ENCODE measurements at regions not wholly inside any gene's neighbourhood (a gene's known extent, or its start where the extent isn't known, plus 50 kb on each side); places are given as distances from the start of the nearest gene placed in this dataset.

DNA sequence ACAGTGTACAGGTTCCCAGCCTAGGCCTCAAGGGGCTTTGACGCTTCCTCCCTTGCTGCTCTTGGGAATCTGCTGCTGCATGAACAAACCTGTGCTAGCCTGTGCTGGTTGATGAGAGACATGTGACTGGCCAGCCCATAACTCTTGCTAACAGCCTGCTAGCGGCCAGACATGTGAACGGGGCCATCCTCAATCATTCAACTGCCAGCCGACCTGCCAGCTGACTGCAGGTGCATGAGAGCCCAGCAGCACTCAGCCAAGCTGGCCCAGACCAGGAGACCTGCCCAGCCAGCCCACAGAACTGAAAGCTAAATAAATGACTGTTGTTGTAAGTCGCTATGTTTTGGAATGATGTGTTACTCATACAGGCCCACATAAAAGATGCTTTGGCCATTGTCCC, 82.4 kb upstream of the DLG1 start:
- H3K4me3 ChIP-seq (ENCODE audit: low read depth, low read length): no peak overlapping the region
- no peaks in the 10 kb centered on the region for H3K9me3 ChIP-seq
- Mint-ChIP-seq H3K4me1 (ENCODE audit: low read depth, unreplicated experiment) (peaks cover 14% of the 10 kb centered on the region), H3K36me3 (ENCODE audit: insufficient read depth, unreplicated experiment) (peaks cover 8% of the 10 kb centered on the region), H3K27me3 (ENCODE audit: insufficient read depth, unreplicated experiment) (no peaks in the 10 kb centered on the region), H3K4me3 (ENCODE audit: unreplicated experiment) (no peak overlapping the region), H3K27ac (ENCODE audit: unreplicated experiment) (no peak overlapping the region), H3K9me3 (ENCODE audit: unreplicated experiment) (no peaks in the 10 kb centered on the region)
- TF ChIP-seq CTCF (IDR thresholded peaks at IDR 0.05; ENCODE audit: insufficient read depth in 1 of 2, low read depth in 1 of 2, low read length in 1 of 2, severe bottlenecking in 1 of 2, unreplicated experiment in 1 of 2): no peak
- no peaks in the 10 kb centered on the region for H3K27me3 ChIP-seq (replicated peaks; ENCODE audit: control insufficient read depth, insufficient read depth, low read length)
- no peak for DNase-seq
- POLR2A ChIA-PET: no interaction called here
- peaks cover 19% of the 10 kb centered on the region for H3K4me1 ChIP-seq
- no peaks in the 10 kb centered on the region for H3K36me3 ChIP-seq (ENCODE audit: control insufficient read depth, insufficient read depth, low read length)
- CTCF ChIA-PET: no interaction called here
- intact Hi-C loops (cut with micrococcal nuclease; ENCODE audit: unreplicated experiment): no loop called here
- BruUV-seq (replicated peaks): no TSS peak

DNA sequence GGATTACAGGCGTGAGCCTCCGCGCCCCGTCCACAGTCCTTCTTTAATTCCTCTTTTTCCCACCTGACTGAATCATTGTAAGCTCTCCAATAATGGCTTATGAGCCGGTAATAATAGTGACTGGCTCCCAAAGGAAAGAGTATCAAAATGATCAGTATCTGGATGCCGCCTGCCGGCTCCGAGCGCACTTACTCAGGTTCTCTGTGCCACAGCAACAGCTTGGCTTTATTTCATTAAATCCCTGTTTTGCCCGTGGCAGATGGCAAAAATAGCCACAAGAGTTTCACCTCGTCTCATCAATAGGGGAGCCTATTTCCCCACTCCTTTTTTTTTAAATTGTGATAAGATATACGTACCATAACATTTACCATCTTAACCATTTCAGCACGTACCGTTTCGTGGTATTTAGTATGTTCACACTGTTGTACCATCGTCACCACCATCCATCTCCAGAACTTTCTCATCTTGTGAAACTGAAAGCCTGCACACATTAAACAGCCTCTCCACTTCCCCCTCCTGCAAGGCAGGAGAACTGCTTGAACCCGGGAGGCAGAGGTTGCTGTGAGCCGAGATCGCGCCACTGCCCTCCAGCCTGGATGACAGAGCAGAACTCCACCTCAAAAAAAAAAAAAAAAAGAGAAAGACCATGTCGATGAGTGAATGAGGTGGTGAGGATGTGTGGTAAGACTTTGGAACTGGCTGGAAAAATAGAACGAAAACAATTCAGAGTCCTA, 80.7 kb upstream of the DLG1 start:
- BruUV-seq (replicated peaks): no TSS peak
- H3K27me3 ChIP-seq (replicated peaks; ENCODE audit: control insufficient read depth, insufficient read depth, low read length): no peaks in the 10 kb centered on the region
- no peaks in the 10 kb centered on the region for H3K9me3 Mint-ChIP-seq (ENCODE audit: unreplicated experiment)
- peaks cover 8% of the 10 kb centered on the region for H3K36me3 Mint-ChIP-seq (ENCODE audit: insufficient read depth, unreplicated experiment)
- no peaks in the 10 kb centered on the region for H3K27me3 Mint-ChIP-seq (ENCODE audit: insufficient read depth, unreplicated experiment)
- H3K36me3 ChIP-seq (ENCODE audit: control insufficient read depth, insufficient read depth, low read length): no peaks in the 10 kb centered on the region
- no peak overlapping the region for H3K4me3 ChIP-seq (ENCODE audit: low read depth, low read length)
- CTCF ChIA-PET: no interaction called here
- no peaks in the 10 kb centered on the region for H3K9me3 ChIP-seq
- no peak for TF ChIP-seq CTCF (IDR thresholded peaks at IDR 0.05; ENCODE audit: insufficient read depth in 1 of 2, low read depth in 1 of 2, low read length in 1 of 2, severe bottlenecking in 1 of 2, unreplicated experiment in 1 of 2)
- H3K4me1 ChIP-seq: peaks cover 19% of the 10 kb centered on the region
- POLR2A ChIA-PET: no interaction called here
- H3K27ac Mint-ChIP-seq (ENCODE audit: unreplicated experiment): no peak overlapping the region
- no peak overlapping the region for H3K4me3 Mint-ChIP-seq (ENCODE audit: unreplicated experiment)
- peaks cover 22% of the 10 kb centered on the region for H3K4me1 Mint-ChIP-seq (ENCODE audit: low read depth, unreplicated experiment)
- DNase-seq: no peak
- intact Hi-C loops (cut with micrococcal nuclease; ENCODE audit: unreplicated experiment): no loop called here

GRCh38 chr3:197376735-197377555, 78.5 kb upstream of the DLG1 start:
- DNase-seq: no peak
- CTCF ChIA-PET: no interaction called here
- Mint-ChIP-seq H3K27me3 (ENCODE audit: insufficient read depth, unreplicated experiment) (no peaks in the 10 kb centered on the region), H3K9me3 (ENCODE audit: unreplicated experiment) (no peaks in the 10 kb centered on the region), H3K36me3 (ENCODE audit: insufficient read depth, unreplicated experiment) (peaks cover 8% of the 10 kb centered on the region), H3K27ac (ENCODE audit: unreplicated experiment) (peak overlapping the region; percentile 57), H3K4me1 (ENCODE audit: low read depth, unreplicated experiment) (peaks cover 22% of the 10 kb centered on the region), H3K4me3 (ENCODE audit: unreplicated experiment) (no peak overlapping the region)
- H3K36me3 ChIP-seq (ENCODE audit: control insufficient read depth, insufficient read depth, low read length): no peaks in the 10 kb centered on the region
- intact Hi-C loops (cut with micrococcal nuclease; ENCODE audit: unreplicated experiment): no loop called here
- no peaks in the 10 kb centered on the region for H3K27me3 ChIP-seq (replicated peaks; ENCODE audit: control insufficient read depth, insufficient read depth, low read length)
- TF ChIP-seq CTCF (IDR thresholded peaks at IDR 0.05; ENCODE audit: insufficient read depth in 1 of 2, low read depth in 1 of 2, low read length in 1 of 2, severe bottlenecking in 1 of 2, unreplicated experiment in 1 of 2): no peak
- POLR2A ChIA-PET: no interaction called here
- H3K9me3 ChIP-seq: no peaks in the 10 kb centered on the region
- no peak overlapping the region for H3K4me3 ChIP-seq (ENCODE audit: low read depth, low read length)
- peaks cover 31% of the 10 kb centered on the region for H3K4me1 ChIP-seq
- no TSS peak for BruUV-seq (replicated peaks)

Measured in Caco-2 (cell line).